H1 (cell line): ENCODE measurements at regions not wholly inside any gene's neighbourhood (a gene's known extent, or its start where the extent isn't known, plus 50 kb on each side); places are given as distances from the start of the nearest gene placed in this dataset.

Experiments
- ATF3 ChIP-seq: IDR thresholded peaks from 2 replicates; pipeline ENCODE4 v1.6.1; 2011; ENCODE audit warnings: low read depth, mild to moderate bottlenecking, low read length; ENCODE audit not compliant: insufficient read depth
- BCL11A ChIP-seq, 2 experiments: IDR thresholded peaks; one replicate each; pipeline ENCODE4 v1.6.1; 2011; ENCODE audit warnings: low read depth in 2 of 2, low read length in 2 of 2, mild to moderate bottlenecking in 2 of 2
- CBX8 ChIP-seq: fragments of 300-800, 300-1000 bp; sonication (generic); IDR thresholded peaks from 2 replicates; pipeline ENCODE4 v1.7.1; 2016; ENCODE audit warnings: low read depth, low read length, borderline replicate concordance
- CHD7 ChIP-seq: fragments of 300-600 bp; sonication (generic); IDR thresholded peaks from 2 replicates; pipeline ENCODE4 v1.7.1; 2012; ENCODE audit warnings: low read length, moderate library complexity, mild to moderate bottlenecking, inconsistent platforms; ENCODE audit not compliant: insufficient replicate concordance
- EP300 ChIP-seq, 2 experiments: IDR thresholded peaks; 1 replicate in 1 of 2; 2 replicates in 1 of 2; pipeline ENCODE4 v1.6.1; 2011 to 2012; ENCODE audit warnings: low read depth in 2 of 2, low read length in 2 of 2, mild to moderate bottlenecking in 2 of 2, borderline replicate concordance in 1 of 2, inconsistent platforms in 1 of 2, moderate library complexity in 1 of 2
- RFX5 ChIP-seq: IDR thresholded peaks from 2 replicates; pipeline ENCODE4 v1.6.1; 2011; ENCODE audit warnings: low read depth, low read length, improper control_type of control experiment, borderline replicate concordance
- SP2 ChIP-seq: IDR thresholded peaks from 2 replicates; pipeline ENCODE4 v1.6.1; 2012; ENCODE audit warnings: mild to moderate bottlenecking, low read length, inconsistent platforms

- TF ChIP-seq CHD7 = no peak
- no peak for TF ChIP-seq EP300 (IDR thresholded peaks at IDR 0.05; ENCODE audit: borderline replicate concordance in 1 of 2, low read depth in 2 of 2, low read length in 2 of 2)
- no peak for TF ChIP-seq CBX8
- TF ChIP-seq ATF3 = no peak
- TF ChIP-seq BCL11A (IDR thresholded peaks at IDR 0.05; ENCODE audit: low read depth in 2 of 2, low read length in 2 of 2) = no peak
- TF ChIP-seq SP2 = no peak
- TF ChIP-seq RFX5 = no peak
Measured at GRCh38 chr20:22918286-22918983, 116.7 kb upstream of the SSTR4 start (continued).
